Mesendoderm (in vitro differentiated cells): ENCODE measurements at regions not wholly inside any gene's neighbourhood (a gene's known extent, or its start where the extent isn't known, plus 50 kb on each side); places are given as distances from the start of the nearest gene placed in this dataset.
"Not testable (repeated sequence)": the region's sequence is repeated elsewhere in the genome, so short reads cannot be mapped to it uniquely, and the experiment has no call there.

Experiments
- DNase-seq: peaks from one replicate; pipeline ENCODE4 v3.0.0; 2013
- H2AK5ac ChIP-seq: 2 replicates; pipeline ENCODE4 v1.6.1; 2013; ENCODE audit warnings: low read length, inconsistent platforms
- H2BK120ac ChIP-seq: 2 replicates; pipeline ENCODE4 v1.6.1; 2013; ENCODE audit warnings: low read depth, mild to moderate bottlenecking, low read length, moderate library complexity, mixed read lengths
- H2BK15ac ChIP-seq: replicated peaks from 2 replicates; pipeline ENCODE4 v1.6.1; 2013; ENCODE audit warnings: low read depth, mild to moderate bottlenecking, moderate library complexity
- H2BK5ac ChIP-seq: 2 replicates; pipeline ENCODE4 v1.6.1; 2013; ENCODE audit warnings: low read length, inconsistent platforms
- H3K18ac ChIP-seq: 2 replicates; pipeline ENCODE4 v1.6.1; 2013; ENCODE audit warnings: mild to moderate bottlenecking, low read length, mixed read lengths
- H3K23ac ChIP-seq: one replicate; pipeline ENCODE4 v1.6.1; 2013; ENCODE audit warnings: low read length
- H3K27ac ChIP-seq: 2 replicates; pipeline ENCODE4 v1.5.1; 2013; ENCODE audit warnings: low read depth, mild to moderate bottlenecking, inconsistent platforms, low read length, moderate library complexity
- H3K27me3 ChIP-seq: 2 replicates; pipeline ENCODE4 v1.6.1; 2013; ENCODE audit warnings: low read length, control low read depth, mild to moderate bottlenecking, inconsistent platforms; ENCODE audit not compliant: insufficient read depth, poor library complexity
- H3K36me3 ChIP-seq: 2 replicates; pipeline ENCODE4 v1.6.1; 2013; ENCODE audit warnings: low read length, inconsistent platforms; ENCODE audit not compliant: control insufficient read depth, insufficient read depth
- H3K4ac ChIP-seq: one replicate; pipeline ENCODE4 v1.6.1; 2013; ENCODE audit warnings: low read depth, mild to moderate bottlenecking, low read length, moderate library complexity
- H3K4me1 ChIP-seq: 2 replicates; pipeline ENCODE4 v1.6.1; 2013; ENCODE audit warnings: low read depth, low read length, inconsistent platforms; ENCODE audit not compliant: control insufficient read depth
- H3K4me2 ChIP-seq: 2 replicates; pipeline ENCODE4 v1.6.1; 2013; ENCODE audit warnings: low read length
- H3K4me3 ChIP-seq: 2 replicates; pipeline ENCODE4 v1.5.1; 2013; ENCODE audit warnings: mild to moderate bottlenecking, low read length
- H3K56ac ChIP-seq: one replicate; pipeline ENCODE4 v1.6.1; 2013; ENCODE audit warnings: low read length
- H3K79me1 ChIP-seq: 2 replicates; pipeline ENCODE4 v1.6.1; 2013; ENCODE audit warnings: low read length, inconsistent platforms
- H3K79me2 ChIP-seq: 2 replicates; pipeline ENCODE4 v1.6.1; 2013; ENCODE audit warnings: mild to moderate bottlenecking, low read length; ENCODE audit not compliant: control insufficient read depth, insufficient read depth
- H3K9ac ChIP-seq: 2 replicates; pipeline ENCODE4 v1.6.1; 2013; ENCODE audit warnings: low read length, inconsistent platforms
- H4K5ac ChIP-seq: one replicate; pipeline ENCODE4 v1.6.1; 2013; ENCODE audit warnings: low read length
- H4K8ac ChIP-seq: one replicate; pipeline ENCODE4 v1.6.1; 2013; ENCODE audit warnings: low read depth, mild to moderate bottlenecking, control low read depth, low read length, moderate library complexity
- WGBS: extraction: QIAGEN DNeasy Blood & Tissue Kit; methylation state at CpG from one replicate; pipeline ENCODE4 v1.1.7; 2013; ENCODE audit warnings: low lambda C conversion rate, missing lambda C conversion rate; ENCODE audit not compliant: insufficient coverage; ENCODE audit errors: extremely low coverage; 5-methylcytosine and 5-hydroxymethylcytosine counted together

DNA sequence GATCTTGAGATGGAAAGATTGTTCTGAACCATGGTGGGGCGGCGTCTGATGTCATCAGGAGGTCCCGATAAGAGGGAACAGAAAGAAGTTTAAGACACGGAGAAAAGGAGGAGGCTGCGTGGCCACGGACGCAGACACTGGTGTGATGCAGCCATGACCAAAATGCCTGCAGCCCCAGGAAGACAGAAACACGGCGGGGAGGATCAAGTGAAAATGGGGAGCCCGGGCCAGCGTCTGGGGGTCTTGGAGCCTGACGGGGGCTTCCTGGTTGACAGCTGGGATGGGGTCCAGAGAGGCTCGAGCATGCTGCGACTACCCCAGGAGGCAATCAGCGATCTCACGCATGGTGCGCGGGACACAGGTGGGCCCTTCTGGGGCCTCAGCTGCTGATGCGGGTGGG, 119.7 kb downstream of the NPIPB11 start:
- H3K4ac ChIP-seq, H3K27ac ChIP-seq, DNase-seq, H3K36me3 ChIP-seq, H3K79me2 ChIP-seq, H3K4me2 ChIP-seq, H3K4me1 ChIP-seq, H2BK15ac ChIP-seq, H3K56ac ChIP-seq, H3K18ac ChIP-seq, H3K23ac ChIP-seq, H4K5ac ChIP-seq, H2AK5ac ChIP-seq, H4K8ac ChIP-seq, H3K4me3 ChIP-seq, H3K9ac ChIP-seq, H3K79me1 ChIP-seq, H3K27me3 ChIP-seq, H2BK120ac ChIP-seq, H2BK5ac ChIP-seq: not testable (repeated sequence)
- WGBS, result no CpG with 5 or more reads among the region's 19 CpGs

DNA sequence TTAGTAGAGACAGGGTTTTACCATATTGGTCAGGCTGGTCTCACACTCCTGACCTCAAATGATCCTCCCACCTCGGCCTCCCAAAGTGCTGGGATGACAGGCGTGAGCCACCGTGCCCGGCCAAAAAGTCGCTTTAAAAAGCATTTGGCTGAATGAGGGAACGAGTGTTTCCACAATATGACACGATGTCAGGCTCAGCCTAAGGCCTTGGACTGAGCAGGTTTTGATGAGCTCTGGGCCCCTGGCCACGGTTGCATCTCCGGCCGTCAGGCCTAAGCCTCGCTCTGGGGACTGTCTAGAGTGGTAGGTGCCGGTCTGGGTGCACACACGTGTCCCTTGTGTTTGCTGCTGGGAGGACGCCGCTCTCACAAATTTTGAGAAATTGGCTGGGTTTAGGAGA, 120.3 kb downstream of the NPIPB11 start:
- not testable (repeated sequence) for H3K4me2 ChIP-seq, H2BK120ac ChIP-seq, H2BK5ac ChIP-seq, H3K27ac ChIP-seq, H3K4me1 ChIP-seq, H3K79me1 ChIP-seq, H3K4me3 ChIP-seq, H3K4ac ChIP-seq, H3K27me3 ChIP-seq, H2AK5ac ChIP-seq, H4K5ac ChIP-seq, H3K79me2 ChIP-seq, DNase-seq, H3K23ac ChIP-seq, H2BK15ac ChIP-seq, H4K8ac ChIP-seq, H3K18ac ChIP-seq, H3K56ac ChIP-seq, H3K9ac ChIP-seq, H3K36me3 ChIP-seq
- WGBS, result no CpG with 5 or more reads among the region's 15 CpGs

DNA sequence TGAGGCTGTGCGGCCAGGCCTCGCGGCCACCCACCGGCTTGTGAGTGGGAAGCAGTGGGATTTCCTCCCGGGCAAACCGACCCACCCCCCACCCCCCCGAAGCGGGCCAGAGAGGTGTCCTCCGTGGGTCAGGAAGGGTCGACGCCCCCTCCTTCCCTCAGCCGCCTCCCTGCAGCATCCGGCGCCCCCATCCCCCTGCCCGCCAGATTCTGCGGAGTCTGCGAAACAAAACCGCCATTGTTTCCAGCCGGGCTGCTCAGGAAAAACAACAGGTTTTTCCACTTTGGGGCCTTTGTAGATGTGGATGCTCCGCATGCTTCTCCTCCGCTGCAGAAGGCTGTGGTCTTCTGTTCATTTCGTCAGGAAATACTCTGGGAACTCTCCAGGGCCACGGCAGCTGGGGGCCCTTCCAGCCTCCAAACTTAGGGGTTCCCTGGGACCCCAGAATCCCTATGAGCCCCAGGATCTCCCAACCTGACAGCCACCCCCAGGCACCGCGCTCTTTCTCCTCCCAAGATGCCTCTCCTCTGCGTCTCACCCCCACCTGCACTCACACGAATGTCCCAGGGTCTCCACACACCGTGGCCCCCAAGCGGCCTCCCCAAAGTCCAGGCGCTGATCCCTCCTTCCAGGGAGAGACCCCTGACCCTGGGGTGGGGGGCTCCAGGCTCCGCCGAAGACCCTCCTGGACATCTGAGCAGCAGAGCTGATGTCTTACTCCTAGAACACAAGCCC, 121.2 kb downstream of the NPIPB11 start:
- H3K4me2 ChIP-seq, H3K79me1 ChIP-seq, H3K27ac ChIP-seq, H3K23ac ChIP-seq, H4K8ac ChIP-seq, H3K4me1 ChIP-seq, H3K9ac ChIP-seq, H2BK15ac ChIP-seq, H2BK5ac ChIP-seq, H4K5ac ChIP-seq, H2BK120ac ChIP-seq, H2AK5ac ChIP-seq, H3K79me2 ChIP-seq, H3K4me3 ChIP-seq, H3K27me3 ChIP-seq, H3K4ac ChIP-seq, H3K36me3 ChIP-seq: not testable (repeated sequence)
- H3K18ac ChIP-seq, result peak overlapping the region; percentile 93
- peak; percentile 62 for DNase-seq
- WGBS, result no CpG with 5 or more reads among the region's 32 CpGs
- H3K56ac ChIP-seq, result peak overlapping the region; percentile 49

DNA sequence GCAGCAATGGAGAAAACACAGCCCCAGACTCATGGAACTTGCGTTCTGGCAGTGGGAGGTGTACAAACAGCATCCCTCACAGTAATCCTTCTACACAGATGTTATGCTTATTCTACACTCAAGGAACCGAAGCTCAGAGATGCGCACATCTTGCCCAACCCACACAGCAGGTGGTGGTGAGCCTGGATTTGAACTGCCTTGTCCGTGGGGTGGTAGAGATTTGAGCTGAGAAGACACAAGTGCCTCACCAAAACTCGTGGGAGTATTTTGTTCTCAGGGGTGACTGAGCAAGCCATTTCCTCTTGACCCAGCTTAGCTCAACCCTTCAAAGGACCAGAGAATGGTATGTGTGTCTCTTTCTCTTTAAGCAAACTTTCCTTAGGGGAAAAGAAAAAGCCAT, 121.8 kb downstream of the NPIPB11 start:
- H3K9ac ChIP-seq, H3K79me1 ChIP-seq, H2BK15ac ChIP-seq, H3K4me1 ChIP-seq, H2AK5ac ChIP-seq, H3K56ac ChIP-seq, H3K4me2 ChIP-seq, H3K27ac ChIP-seq, H2BK5ac ChIP-seq, H3K4ac ChIP-seq, H3K36me3 ChIP-seq, H3K79me2 ChIP-seq, H2BK120ac ChIP-seq, H3K4me3 ChIP-seq, H3K23ac ChIP-seq, DNase-seq, H4K5ac ChIP-seq, H4K8ac ChIP-seq, H3K18ac ChIP-seq, H3K27me3 ChIP-seq: not testable (repeated sequence)
- WGBS, result no CpG with 5 or more reads among the region's 5 CpGs

DNA sequence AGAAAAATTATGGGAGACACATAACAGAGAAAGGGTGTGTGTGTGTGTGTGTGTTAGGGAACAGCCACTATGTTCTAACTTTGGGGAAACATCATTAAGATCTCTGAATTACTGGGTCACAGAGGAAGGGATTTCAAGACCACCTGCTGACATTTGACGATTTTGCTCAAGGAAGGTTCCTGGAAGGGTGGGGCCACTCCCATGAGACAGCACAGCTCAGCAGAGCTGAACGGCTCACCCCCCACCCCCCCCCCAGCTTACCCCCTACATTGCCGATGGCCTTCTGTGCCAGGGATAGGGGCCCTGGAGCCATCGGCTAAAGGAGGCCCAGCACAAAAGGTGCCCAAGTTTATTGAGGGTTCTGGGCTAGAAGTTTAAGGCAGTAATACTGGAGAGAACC, 122.4 kb downstream of the NPIPB11 start:
- not testable (repeated sequence) for H3K79me2 ChIP-seq, H3K4me2 ChIP-seq, H2BK120ac ChIP-seq, H3K27ac ChIP-seq, H3K27me3 ChIP-seq, H3K4ac ChIP-seq, H4K5ac ChIP-seq, DNase-seq, H2BK15ac ChIP-seq, H2AK5ac ChIP-seq, H3K79me1 ChIP-seq, H3K18ac ChIP-seq, H2BK5ac ChIP-seq, H3K56ac ChIP-seq, H4K8ac ChIP-seq, H3K4me1 ChIP-seq, H3K4me3 ChIP-seq, H3K36me3 ChIP-seq, H3K9ac ChIP-seq, H3K23ac ChIP-seq
- WGBS, result no CpG with 5 or more reads among the region's 4 CpGs
